GM18861 (cell line): ENCODE measurements at regions not wholly inside any gene's neighbourhood (a gene's known extent, or its start where the extent isn't known, plus 50 kb on each side); places are given as distances from the start of the nearest gene placed in this dataset.

Experiments used
- ATAC-seq: cut with Tn5 transposase; IDR thresholded peaks from one replicate; pipeline ENCODE4 v1.9.1; 2021; ENCODE audit not compliant: unreplicated experiment

DNA sequence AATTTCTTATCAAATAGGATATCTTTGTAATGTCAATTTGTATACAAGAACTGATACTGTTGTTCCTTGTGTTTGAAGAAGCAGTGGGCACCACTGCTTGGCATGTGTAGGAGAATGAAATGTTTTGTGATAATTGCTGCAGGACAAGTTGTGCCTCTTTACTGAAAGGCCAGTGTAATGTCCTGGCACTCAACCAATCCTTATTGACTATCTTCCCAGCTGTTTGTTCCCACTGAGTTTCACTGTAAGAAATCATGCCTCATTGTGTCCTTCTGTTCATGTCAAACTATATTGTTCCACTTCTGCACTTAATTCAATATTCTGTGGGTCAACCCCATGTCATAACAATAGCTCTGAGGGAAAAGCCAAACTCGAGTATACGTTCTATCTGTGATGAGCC is 136.1 kb upstream of the FAM83B start:
- ATAC-seq, result no peak

- no peak for ATAC-seq
These were observed 130.6 kb upstream of the FAM83B start for GRCh38 chr6:54716010-54716409.

DNA sequence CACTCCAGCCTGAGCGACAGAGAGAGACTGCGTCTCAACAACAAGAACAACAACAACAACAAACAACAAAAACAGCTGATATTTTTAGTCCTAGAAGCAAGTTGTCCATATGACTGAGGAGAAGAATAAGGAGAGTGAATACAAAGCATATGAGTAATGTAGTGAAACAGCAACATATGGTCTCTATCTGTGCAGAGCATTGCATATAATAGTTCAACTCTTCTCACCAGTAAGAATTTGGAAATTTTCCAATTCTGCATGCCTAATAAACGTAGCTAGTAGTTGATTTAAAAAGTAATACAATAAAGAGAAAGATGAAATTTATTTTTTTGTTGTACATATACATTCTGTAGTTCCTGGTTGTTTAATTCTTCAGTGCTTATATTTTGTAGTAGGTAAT is 129.7 kb upstream of the FAM83B start:
- no peak for ATAC-seq

DNA sequence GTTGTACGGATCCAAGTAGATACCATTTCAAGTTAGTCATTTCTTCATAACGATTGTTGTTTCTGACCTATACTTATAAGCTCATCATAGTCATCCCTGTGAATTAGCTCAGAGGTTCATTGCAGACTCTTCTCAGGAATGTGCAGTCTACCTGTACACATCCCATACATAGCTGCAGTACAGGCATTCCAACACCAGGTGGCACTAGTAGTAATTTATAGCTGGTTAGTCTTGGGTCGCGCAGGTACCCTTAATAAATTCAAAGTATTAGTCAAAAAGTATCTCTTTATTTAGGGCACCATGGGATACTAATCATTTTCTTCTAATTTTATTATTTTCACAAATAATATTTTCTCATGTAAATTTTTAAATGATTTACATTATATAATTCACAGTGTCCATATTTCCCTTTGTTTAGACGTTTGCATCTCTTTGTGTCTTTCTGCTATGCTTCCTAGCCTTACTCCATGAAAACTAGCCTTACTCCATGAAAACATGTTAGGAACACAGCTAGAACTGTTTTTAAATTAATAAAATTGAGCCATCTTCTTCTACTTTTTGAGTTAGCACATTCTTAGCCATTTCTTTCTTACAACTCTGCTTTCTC is 128.6 kb upstream of the FAM83B start:
- ATAC-seq, result peak; percentile 85

DNA sequence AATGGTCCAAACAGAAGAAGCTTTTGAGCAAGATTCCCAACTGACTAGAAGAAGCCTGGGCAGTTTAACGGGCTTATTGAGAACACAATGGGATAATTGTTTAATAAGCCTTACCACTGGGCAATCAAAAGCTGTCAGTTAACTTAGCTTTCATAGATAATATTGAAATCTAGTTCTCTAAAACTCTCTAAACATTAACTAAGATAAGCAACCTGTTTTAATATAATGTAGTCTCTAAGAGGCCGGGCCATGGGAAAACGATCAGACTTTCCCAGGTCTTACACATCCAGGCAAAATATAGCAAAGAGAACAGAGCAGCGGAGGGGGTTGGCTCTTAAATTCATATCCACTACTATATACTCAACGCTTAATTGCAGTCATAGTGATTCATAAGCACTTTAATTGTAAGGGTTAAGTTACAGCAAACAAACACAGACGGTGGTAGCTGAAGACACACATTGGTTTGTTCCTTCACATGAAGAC is 128.0 kb upstream of the FAM83B start:
- ATAC-seq, result no peak

GRCh38 chr6:54719131-54719530 is 127.4 kb upstream of the FAM83B start:
- ATAC-seq, result no peak

DNA sequence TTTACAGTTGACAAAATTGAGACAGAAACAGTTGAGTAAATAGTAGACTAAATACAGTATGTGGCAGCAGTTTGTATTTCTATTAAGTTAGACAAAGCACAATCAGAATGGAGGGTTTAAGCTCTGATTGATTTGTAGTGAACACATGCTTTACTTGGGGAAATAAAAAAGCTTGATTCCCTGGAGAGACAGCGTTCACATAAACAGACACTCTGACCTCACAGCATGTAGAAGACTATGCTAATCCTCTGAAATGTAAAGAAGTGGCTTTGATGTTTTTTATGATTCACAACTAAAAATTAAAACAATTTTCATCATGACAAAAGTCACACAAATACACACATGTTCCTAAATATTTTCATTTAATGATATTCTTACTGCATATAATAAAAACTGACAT is 126.9 kb upstream of the FAM83B start:
- ATAC-seq, result no peak

DNA sequence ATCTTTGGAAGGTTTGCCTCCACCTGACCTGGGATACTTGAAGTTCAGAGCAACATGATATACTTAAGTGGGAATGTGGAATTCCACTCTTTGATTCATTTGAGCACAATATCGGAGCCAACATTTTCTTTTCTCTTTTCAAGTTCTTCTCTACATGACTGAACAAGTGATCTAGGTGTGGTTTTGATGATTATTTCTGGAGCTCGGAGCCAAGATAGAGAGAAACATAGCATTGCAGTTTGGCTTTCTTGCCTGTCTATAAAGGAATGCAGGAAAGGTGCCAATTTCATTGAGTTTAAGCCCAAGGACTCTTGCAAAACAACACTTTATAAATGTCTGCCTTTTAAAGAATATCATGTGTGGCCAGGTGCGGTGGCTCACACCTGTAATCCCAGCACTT is 124.2 kb upstream of the FAM83B start:
- no peak for ATAC-seq

- no peak for ATAC-seq
These were observed 116.9 kb upstream of the FAM83B start for GRCh38 chr6:54729716-54730115.

GRCh38 chr6:54730767-54731630 is 115.6 kb upstream of the FAM83B start:
- no peak for ATAC-seq

DNA sequence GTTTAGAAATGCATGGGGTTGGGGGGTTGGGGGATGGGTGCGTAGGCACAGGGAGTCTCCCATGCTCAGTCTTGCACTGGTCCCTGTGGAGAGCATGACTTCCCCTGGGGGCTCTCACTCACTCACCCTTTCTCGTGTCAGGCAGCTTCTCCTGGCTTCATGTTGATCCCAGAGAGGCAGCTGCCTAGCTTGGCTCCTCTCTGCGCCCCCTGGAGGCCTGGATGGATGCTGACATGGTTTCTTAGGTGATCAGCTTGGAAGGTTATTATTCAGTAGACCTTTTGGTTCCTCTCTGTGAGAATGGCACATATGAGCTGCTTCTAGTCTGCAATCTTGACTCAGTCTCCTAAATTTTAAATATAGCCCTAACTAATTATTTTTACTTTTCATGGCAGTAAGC is 109.3 kb upstream of the FAM83B start:
- ATAC-seq, result peak; percentile 80

DNA sequence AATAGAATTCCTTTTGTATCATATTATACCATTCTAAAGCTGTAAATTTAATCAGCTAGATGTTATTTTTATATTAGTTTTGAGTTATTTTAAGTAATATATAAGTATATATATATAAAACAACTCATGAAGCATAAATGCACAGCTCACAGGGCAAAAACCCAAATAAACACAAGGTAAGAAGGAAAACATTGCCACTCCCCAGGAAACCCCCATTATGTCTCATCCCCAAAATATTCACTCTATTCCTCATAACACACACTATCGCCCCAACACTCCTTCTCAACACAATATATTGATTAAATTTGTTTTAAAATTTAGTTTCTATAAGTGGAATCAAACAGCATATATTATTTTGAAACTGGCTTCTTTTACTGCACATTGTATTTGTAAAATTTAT is 98.6 kb upstream of the FAM83B start:
- ATAC-seq, result no peak

GRCh38 chr6:54754406-54754805 is 92.2 kb upstream of the FAM83B start:
- ATAC-seq, result no peak

GRCh38 chr6:54758340-54758739 is 88.2 kb upstream of the FAM83B start:
- ATAC-seq, result no peak

GRCh38 chr6:54768494-54768893 is 78.1 kb upstream of the FAM83B start:
- no peak for ATAC-seq

GRCh38 chr6:54770328-54770727 is 76.2 kb upstream of the FAM83B start:
- no peak for ATAC-seq

DNA sequence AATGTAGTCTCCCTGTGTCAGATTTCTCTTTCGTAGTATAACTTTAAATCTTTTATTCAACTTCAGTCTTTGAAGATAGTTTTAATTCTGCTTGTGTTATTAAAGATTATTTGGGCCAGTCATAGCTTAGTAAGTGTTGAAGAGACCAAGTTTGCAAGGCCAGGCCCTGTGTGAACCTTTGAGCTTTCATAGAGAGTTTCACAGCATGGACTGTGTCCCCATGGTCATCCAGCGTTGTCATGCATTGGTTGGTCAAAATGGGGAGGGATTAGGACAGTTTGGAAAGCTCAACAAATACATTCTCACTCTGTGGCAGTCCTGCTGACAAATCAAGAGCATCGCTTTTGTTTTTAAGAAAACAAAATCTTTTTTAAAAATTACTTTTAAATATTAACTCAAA is 74.6 kb upstream of the FAM83B start:
- ATAC-seq, result no peak

- ATAC-seq, result no peak
These were observed 74.0 kb upstream of the FAM83B start for GRCh38 chr6:54772610-54773009.

DNA sequence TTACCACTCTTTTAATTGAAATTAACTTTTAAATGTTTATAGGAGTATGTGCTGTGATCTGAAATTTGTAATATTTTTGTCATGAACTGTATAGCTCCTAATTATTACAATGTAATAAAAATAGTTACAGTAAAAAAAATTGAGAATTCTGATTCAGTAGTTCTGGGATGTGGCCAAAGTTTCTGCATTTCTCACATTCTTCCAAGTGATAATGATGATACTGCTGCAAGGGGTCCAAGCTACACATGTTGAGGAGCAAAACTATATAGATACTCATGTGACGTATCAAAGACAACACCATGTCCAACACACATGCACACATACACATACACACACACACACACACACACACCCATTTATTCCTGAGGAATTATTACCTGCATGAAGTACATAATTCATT is 71.0 kb upstream of the FAM83B start:
- no peak for ATAC-seq

- no peak for ATAC-seq
These were observed 69.7 kb upstream of the FAM83B start for GRCh38 chr6:54776891-54777290.

- no peak for ATAC-seq
These were observed 67.8 kb upstream of the FAM83B start for GRCh38 chr6:54778731-54779130.

- ATAC-seq, result no peak
These were observed 62.6 kb upstream of the FAM83B start for GRCh38 chr6:54784011-54784410.

GRCh38 chr6:54786154-54786553 is 60.4 kb upstream of the FAM83B start:
- ATAC-seq, result no peak
